ENCODE measurements at regions not wholly inside any gene's neighbourhood (a gene's known extent, or its start where the extent isn't known, plus 50 kb on each side); places are given as distances from the start of the nearest gene placed in this dataset.

- TF ChIP-seq POLR2A (IDR thresholded peaks at IDR 0.05) (no peak), CTCF (IDR thresholded peaks at IDR 0.05) (no peak), POLR2AphosphoS5 (IDR thresholded peaks at IDR 0.05) (no peak)
Observed at GRCh38 chr12:95390932-95391331, 83.0 kb upstream of the METAP2 start.
